ENCODE measurements at regions not wholly inside any gene's neighbourhood (a gene's known extent, or its start where the extent isn't known, plus 50 kb on each side); places are given as distances from the start of the nearest gene placed in this dataset.

DNA sequence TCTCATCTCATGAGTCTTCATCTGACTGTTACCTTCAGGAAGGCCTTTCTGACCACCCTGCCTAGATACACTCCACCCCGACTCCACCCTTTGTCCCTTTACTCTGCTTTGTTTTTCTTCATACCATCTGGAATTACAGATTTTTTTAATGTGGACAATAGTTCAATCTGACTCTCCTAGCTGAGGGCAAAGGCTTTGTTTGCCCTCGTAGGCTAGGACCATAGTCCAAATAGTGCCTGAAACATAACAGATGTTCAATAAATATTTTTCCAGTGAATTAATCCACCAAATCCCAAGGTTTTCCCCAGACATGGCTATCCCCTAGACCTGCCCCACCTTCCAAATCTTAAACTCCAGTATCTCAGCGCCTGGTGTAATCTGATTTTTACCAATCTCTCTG is 176.5 kb upstream of the GJB5 start:
- H3K9me3 ChIP-seq (ENCODE audit: insufficient read depth, low read length): no peaks in the 10 kb centered on the region
- H4K20me1 ChIP-seq (ENCODE audit: insufficient read depth, low read length): no peaks in the 10 kb centered on the region
- no peaks in the 10 kb centered on the region for H3K36me3 ChIP-seq (replicated peaks; ENCODE audit: low read depth, low read length)
- H3K27me3 ChIP-seq (ENCODE audit: low read depth, low read length): no peaks in the 10 kb centered on the region
- no peak for TF ChIP-seq EZH2phosphoT487 (IDR thresholded peaks at IDR 0.05; ENCODE audit: low read depth)
- TF ChIP-seq, protein P1, sequence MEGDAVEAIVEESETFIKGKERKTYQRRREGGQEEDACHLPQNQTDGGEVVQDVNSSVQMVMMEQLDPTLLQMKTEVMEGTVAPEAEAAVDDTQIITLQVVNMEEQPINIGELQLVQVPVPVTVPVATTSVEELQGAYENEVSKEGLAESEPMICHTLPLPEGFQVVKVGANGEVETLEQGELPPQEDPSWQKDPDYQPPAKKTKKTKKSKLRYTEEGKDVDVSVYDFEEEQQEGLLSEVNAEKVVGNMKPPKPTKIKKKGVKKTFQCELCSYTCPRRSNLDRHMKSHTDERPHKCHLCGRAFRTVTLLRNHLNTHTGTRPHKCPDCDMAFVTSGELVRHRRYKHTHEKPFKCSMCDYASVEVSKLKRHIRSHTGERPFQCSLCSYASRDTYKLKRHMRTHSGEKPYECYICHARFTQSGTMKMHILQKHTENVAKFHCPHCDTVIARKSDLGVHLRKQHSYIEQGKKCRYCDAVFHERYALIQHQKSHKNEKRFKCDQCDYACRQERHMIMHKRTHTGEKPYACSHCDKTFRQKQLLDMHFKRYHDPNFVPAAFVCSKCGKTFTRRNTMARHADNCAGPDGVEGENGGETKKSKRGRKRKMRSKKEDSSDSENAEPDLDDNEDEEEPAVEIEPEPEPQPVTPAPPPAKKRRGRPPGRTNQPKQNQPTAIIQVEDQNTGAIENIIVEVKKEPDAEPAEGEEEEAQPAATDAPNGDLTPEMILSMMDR (IDR thresholded peaks at IDR 0.05; ENCODE audit: low read depth, low read length): no peak
- peaks cover 13% of the 10 kb centered on the region for H3K4me1 ChIP-seq (ENCODE audit: low read length)
- no peak overlapping the region for H2AFZ ChIP-seq (ENCODE audit: low read depth, low read length)
- no peak overlapping the region for H3K27ac ChIP-seq (ENCODE audit: low read length)
- H3K4me2 ChIP-seq (ENCODE audit: low read length): no peak overlapping the region
- H3K9ac ChIP-seq (ENCODE audit: low read length): no peak overlapping the region
- H3K4me3 ChIP-seq (ENCODE audit: low read length): no peak overlapping the region
- no peaks in the 10 kb centered on the region for H3K79me2 ChIP-seq (ENCODE audit: low read length)

- Histone ChIP-seq H3K27me3 (ENCODE audit: low read depth, low read length) (no peaks in the 10 kb centered on the region), H3K36me3 (replicated peaks; ENCODE audit: low read depth, low read length) (no peaks in the 10 kb centered on the region), H4K20me1 (ENCODE audit: insufficient read depth, low read length) (no peaks in the 10 kb centered on the region), H2AFZ (ENCODE audit: low read depth, low read length) (no peak overlapping the region), H3K79me2 (ENCODE audit: low read length) (no peaks in the 10 kb centered on the region), H3K4me3 (ENCODE audit: low read length) (no peak overlapping the region), H3K9me3 (ENCODE audit: insufficient read depth, low read length) (no peaks in the 10 kb centered on the region), H3K4me2 (ENCODE audit: low read length) (no peak overlapping the region), H3K4me1 (ENCODE audit: low read length) (peaks cover 13% of the 10 kb centered on the region), H3K9ac (ENCODE audit: low read length) (no peak overlapping the region), H3K27ac (ENCODE audit: low read length) (no peak overlapping the region)
- TF ChIP-seq EZH2phosphoT487 (IDR thresholded peaks at IDR 0.05; ENCODE audit: low read depth): no peak
- TF ChIP-seq, protein P1 (IDR thresholded peaks at IDR 0.05; ENCODE audit: low read depth, low read length): no peak
These were observed 172.5 kb upstream of the GJB5 start for GRCh38 chr1:34582356-34582755.

GRCh38 chr1:34587761-34588160 is 167.1 kb upstream of the GJB5 start:
- no peaks in the 10 kb centered on the region for H3K36me3 ChIP-seq (replicated peaks; ENCODE audit: low read depth, low read length)
- H4K20me1 ChIP-seq (ENCODE audit: insufficient read depth, low read length): no peaks in the 10 kb centered on the region
- no peak overlapping the region for H3K4me2 ChIP-seq (ENCODE audit: low read length)
- H3K9me3 ChIP-seq (ENCODE audit: insufficient read depth, low read length): no peaks in the 10 kb centered on the region
- H3K4me1 ChIP-seq (ENCODE audit: low read length): peaks cover 51% of the 10 kb centered on the region
- H3K9ac ChIP-seq (ENCODE audit: low read length): no peak overlapping the region
- TF ChIP-seq, protein P1 (IDR thresholded peaks at IDR 0.05; ENCODE audit: low read depth, low read length): no peak
- TF ChIP-seq EZH2phosphoT487 (IDR thresholded peaks at IDR 0.05; ENCODE audit: low read depth): no peak
- H3K79me2 ChIP-seq (ENCODE audit: low read length): no peaks in the 10 kb centered on the region
- H3K4me3 ChIP-seq (ENCODE audit: low read length): no peak overlapping the region
- no peaks in the 10 kb centered on the region for H3K27me3 ChIP-seq (ENCODE audit: low read depth, low read length)
- H2AFZ ChIP-seq (ENCODE audit: low read depth, low read length): no peak overlapping the region
- no peak overlapping the region for H3K27ac ChIP-seq (ENCODE audit: low read length)

DNA sequence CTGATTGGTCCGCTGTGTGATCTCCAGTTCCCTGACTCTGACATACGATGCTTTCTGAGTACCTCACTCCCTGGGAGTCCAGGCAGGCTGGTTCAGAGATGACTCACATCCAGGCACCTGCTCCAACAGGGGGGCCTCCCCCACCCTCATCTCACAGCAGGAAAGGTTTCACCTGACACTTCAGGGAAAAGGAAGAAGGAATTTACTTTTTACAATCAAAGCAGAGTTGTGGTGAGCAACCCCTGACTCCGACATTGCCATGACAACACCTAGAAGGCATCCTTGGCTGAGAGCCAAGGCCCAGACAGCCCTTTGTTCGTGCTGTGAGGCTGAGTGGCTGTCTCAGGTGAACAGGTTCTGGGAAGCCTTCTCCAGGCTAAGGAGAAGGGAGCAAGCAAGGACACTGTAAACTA is 164.6 kb upstream of the GJB5 start:
- Histone ChIP-seq H4K20me1 (ENCODE audit: insufficient read depth, low read length) (no peaks in the 10 kb centered on the region), H3K79me2 (ENCODE audit: low read length) (no peaks in the 10 kb centered on the region), H3K4me1 (ENCODE audit: low read length) (peaks cover 55% of the 10 kb centered on the region), H3K9ac (ENCODE audit: low read length) (no peak overlapping the region), H3K4me3 (ENCODE audit: low read length) (no peak overlapping the region), H2AFZ (ENCODE audit: low read depth, low read length) (no peak overlapping the region), H3K27me3 (ENCODE audit: low read depth, low read length) (no peaks in the 10 kb centered on the region), H3K4me2 (ENCODE audit: low read length) (peak overlapping the region; percentile 23), H3K36me3 (replicated peaks; ENCODE audit: low read depth, low read length) (no peaks in the 10 kb centered on the region), H3K27ac (ENCODE audit: low read length) (no peak overlapping the region), H3K9me3 (ENCODE audit: insufficient read depth, low read length) (no peaks in the 10 kb centered on the region)
- TF ChIP-seq, protein P1 (IDR thresholded peaks at IDR 0.05; ENCODE audit: low read depth, low read length): no peak
- no peak for TF ChIP-seq EZH2phosphoT487 (IDR thresholded peaks at IDR 0.05; ENCODE audit: low read depth)

Measured in OCI-LY3 (cell line).